NCI-H1417 (cell line): ENCODE measurements at regions not wholly inside any gene's neighbourhood (a gene's known extent, or its start where the extent isn't known, plus 50 kb on each side); places are given as distances from the start of the nearest gene placed in this dataset.
A peak's percentile ranks its signal among the peaks of the same experiment; 100 is the strongest.
"Not testable (repeated sequence)": the region's sequence is repeated elsewhere in the genome, so short reads cannot be mapped to it uniquely, and the experiment has no call there.

Source experiments
- DNase-seq, 3 experiments: peaks; one replicate each; lab custom pipeline; 2025; lab: John Stamatoyannopoulos, UW

DNA sequence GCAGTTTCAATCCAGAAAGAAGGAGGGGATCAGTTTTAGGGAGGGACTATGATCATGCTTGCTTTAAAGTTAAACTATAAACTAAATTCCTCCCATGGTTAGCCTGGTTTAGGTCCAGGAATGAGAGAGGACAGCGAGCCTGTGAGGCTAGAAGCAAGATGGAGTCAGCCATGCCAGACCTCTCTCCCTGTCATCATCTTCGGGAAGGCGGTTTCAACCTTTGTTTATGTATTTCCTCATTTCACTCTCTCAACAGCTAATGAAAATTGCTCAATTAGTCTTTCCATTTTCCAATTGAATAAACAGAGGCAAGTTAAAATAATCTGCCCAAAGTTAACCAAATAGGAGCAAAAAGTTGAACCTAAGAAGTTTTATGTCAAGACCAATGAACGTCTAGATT lies 201.5 kb downstream of the KCNJ2 start:
- no peak for DNase-seq

DNA sequence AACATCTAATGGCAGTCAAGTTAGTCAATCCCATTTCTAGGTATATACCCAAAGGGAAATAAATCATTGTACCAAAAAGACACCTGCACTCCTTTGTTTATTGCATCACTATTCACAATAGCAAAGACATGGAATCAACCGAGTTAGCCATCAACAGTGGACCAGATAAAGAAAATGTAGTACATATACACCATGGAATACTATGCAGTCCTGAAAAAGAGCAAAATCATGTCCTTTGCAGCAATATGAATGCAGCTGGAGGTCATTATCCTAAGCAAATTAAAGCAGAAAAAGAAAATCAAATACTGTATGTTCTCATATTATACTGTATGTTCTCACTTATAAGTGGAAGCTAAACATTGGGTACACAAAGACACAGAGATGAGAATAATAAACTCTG lies 204.0 kb downstream of the KCNJ2 start:
- DNase-seq, result no peak

DNA sequence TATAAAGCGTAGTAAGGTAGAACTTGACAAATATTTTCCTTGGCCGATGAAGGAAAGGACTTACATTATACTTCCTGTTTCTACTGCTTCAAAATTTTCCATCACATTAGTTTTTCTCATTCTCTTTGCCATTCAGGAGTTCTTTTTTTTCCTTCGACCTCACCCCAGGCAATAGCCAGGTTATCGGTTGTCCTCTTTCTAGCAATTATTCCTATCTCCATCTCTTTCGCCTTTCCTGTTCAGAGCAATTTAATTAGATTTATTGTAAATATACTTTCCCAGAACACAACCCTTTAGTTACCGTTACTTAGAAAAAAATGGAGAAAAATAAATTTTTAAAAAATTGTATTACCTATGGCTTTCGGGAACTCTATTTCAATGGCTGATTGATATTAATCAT lies 205.2 kb downstream of the KCNJ2 start:
- DNase-seq, result no peak

DNA sequence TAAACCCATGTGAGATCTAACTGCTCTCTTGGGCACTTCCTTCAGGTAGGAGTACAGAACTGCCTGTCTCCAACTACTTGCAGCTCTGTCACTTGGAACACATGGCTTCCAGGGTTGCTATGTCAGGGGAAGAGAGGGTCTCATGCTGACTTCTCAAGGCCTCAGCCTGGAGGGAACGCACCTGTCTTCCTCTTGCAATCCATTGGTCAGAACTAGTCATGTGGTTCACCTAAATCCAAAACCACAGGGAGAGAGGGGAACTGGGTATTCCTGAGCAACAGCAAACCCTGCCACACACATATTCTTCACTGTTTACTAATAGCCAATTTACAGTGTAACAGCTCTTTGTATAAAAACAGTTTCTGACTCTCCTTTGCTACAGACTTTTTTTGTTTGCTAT lies 206.1 kb downstream of the KCNJ2 start:
- DNase-seq, result peak in 2 of 3 experiments; percentile 19 to 27

DNA sequence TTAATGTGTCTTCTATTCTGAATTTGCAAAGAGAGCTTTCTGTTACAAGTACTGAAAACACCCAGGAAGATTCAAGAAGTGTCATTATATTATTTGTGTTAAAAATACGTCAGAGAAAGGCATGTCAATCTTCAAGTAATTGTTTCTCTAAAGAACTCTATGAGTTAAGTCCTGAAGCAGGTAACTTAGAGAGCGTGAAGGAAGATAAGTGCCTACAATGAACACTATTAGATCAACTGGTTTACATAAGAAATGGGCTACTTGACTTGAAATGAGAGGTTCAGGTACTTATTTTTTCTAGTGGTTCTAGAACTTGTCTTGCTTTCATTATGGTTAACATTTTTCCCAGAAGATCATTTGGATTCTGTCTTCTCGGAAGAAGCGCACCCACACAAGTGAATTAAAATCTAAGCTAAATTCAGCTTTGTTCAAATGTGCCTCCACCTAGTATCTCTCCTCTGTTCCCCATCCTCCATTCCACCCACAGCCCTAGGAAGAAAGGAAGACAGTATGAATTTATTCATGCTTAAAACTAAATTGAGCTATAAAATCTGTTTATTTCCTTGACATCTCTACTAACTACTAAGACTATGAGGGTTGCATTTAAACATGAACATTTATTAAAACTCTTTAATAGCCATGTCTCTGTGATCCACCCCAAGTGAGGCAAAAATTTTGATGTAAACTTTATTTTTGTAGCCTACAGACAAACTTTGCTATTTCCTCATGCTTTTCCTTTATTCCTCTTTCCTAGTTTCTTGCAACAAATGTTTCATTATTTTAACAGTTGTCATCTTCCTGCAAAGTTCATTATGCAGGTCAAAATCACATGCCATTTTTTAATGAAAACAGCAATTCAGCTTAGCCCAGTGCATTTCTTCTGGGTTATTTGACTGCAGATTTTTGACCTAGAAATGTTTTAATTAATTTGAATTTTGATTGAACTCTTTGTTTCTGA lies 206.8 kb downstream of the KCNJ2 start:
- DNase-seq, result peak in 1 of 3 experiments; percentile 9

DNA sequence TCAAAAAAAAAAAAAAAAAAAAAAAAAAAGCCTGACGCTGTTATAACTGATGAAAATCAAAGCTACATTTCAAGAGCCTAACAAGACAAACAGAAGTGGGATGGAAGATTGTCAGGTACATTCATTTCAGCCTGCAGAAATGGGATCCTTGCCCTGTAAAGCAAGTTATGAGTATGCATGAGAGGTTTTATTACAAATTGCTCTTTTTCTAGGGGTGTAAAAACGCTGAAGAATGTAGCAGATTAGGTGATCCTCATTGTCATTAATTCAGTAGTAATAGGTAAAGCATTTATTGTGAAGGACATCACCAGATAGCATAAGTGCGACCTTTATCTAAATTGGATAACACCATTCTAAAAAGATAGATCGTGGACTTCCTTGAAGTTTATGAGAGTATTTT lies 208.3 kb downstream of the KCNJ2 start:
- no peak for DNase-seq

DNA sequence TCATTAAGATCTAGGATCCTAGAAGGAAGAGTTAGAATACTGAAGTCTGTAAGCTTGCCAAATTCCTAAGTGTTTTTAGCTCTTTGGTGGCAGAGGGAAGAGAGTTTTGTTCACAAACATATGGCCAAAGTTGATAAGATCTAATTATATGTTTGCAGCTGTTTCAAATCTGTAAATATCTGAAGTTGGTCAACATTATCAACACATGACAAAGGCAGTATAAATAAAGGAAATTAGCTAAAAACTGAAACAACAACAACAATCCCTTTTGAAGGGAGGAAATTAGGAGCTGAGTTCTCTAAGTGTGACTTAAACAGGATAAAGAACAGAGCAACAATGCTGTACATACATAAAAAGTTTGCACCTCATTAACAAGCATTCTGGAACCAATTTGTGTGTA lies 208.7 kb downstream of the KCNJ2 start:
- DNase-seq, result no peak

DNA sequence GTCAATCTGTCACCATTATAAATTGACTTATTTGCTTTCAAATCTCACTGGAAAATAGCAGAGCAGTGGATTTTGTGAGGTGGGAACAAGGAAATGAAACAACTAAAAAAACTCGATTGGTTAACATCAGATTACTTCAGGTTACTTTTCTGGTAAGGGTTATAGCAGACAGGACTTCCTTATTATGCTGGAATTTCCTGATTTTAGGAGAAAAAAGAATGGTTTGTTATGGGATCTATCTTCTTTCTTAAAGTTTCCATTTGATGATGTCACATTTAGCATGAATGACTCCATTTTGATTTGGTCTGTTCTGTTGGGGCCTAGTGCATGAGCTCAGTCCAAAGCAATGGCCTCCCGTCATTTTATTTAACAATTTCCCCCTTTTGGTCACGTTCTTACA lies 210.6 kb downstream of the KCNJ2 start:
- DNase-seq, result no peak

DNA sequence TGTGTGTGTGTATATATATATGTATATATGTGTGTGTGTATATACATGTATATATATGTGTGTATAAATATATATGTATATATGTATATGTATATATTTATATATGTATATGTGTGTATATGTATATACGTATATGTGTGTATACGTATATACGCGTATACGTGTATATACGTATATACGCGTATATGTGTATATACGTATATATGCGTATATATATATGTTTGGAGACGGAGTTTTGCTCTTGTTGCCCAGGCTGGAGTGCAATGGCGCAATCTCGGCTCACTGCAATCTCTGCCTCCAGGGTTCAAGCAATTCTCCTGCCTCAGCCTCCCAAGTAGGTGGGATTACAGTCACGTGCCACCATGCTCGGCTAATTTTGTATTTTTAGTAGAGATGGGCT lies 212.6 kb downstream of the KCNJ2 start:
- not testable (repeated sequence) for DNase-seq

DNA sequence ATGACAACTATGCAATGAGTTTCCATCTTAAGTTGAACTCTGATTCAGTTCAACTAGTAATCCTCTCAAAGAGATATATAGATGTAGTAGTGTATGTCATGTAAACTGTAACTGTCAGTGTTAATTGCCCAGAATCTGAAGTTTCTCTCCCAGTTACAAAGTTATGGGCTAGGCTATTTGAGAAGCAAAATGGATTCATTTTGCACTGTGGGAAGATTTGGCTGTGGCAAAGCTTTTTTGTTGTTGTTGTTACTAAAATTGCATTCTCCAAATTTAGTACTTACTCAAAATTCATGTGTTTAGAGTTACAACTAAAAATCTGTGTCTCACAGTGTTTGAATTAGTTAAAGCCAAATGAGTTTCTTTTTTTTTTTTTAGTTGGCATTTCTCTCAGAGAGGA lies 219.0 kb downstream of the KCNJ2 start:
- no peak for DNase-seq

DNA sequence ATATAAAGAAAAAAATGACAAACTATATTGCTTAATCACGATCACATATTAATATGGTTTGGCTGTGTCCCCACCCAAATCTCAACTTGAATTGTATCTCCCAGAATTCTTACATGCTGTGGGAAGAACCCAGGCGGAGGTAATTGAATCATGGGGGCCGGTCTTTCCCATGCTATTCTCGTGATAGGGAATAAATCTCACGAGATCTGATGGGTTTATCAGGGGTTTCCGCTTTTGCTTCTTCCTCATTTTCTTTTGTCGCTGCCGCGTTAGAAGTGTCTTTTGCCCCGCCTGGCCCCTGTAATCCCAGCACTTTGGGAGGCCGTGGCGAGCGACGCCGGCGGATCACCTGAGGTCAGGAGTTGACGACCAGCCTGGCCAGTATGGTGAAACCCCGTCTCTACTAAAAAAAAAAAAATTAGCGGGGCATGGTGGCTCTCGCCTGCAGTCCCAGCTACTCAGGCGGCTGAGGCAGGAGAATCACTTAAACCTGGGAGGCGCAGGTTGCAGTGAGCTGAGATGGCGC lies 220.0 kb downstream of the KCNJ2 start:
- DNase-seq, result not testable (repeated sequence)

DNA sequence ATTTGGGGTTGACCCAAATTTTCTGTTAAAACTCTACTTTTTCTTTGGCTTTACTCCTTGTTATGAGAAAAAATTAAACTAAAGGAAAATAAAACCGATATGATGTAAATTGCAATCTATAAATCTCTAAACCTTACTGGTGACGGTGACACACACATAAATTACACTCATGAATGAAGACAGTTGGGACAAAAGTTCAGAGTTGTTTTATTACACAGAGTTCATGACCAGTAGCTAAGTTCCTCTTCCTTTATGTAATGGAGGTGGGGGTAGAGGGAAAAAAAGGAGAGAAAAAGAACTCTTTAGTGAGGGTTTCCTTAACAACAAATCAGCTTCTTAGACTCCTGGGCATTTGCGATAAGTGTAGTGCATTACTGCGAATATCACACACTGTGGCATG lies 220.7 kb downstream of the KCNJ2 start:
- no peak for DNase-seq

DNA sequence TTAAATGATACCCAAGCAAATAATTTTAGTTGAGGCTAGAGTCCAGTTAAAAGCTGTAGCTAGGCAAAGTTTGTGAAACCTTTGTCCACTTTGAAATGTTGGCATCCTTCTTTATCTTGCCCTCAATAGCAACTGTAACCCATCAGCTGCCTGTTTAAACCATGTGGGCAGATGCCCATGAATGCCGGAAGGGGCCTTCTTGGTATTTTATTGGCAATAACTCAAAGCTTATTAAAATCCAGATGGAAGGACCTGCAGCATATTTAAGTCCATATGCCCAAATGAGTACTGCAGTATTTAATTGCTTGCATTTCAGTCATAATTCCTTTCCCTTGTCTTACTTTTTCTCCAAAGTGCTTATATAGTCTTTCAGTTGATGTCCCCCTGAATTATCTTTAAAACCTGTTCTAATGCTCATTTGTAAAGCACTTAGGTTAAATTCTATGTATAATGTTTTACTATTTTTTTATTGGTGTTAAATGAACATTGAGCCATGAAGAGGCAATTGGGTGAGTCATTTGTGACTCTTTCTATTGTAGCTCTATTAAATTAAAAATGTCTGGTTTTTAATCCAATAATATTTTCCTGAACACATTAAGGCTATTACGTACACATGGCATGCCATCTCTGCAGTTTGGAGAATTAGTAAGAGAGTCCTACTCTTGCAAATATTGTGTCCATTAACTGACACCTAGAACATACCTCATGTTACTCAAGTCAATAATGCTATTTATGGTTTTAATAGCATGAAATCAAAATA lies 225.3 kb downstream of the KCNJ2 start:
- no peak for DNase-seq

DNA sequence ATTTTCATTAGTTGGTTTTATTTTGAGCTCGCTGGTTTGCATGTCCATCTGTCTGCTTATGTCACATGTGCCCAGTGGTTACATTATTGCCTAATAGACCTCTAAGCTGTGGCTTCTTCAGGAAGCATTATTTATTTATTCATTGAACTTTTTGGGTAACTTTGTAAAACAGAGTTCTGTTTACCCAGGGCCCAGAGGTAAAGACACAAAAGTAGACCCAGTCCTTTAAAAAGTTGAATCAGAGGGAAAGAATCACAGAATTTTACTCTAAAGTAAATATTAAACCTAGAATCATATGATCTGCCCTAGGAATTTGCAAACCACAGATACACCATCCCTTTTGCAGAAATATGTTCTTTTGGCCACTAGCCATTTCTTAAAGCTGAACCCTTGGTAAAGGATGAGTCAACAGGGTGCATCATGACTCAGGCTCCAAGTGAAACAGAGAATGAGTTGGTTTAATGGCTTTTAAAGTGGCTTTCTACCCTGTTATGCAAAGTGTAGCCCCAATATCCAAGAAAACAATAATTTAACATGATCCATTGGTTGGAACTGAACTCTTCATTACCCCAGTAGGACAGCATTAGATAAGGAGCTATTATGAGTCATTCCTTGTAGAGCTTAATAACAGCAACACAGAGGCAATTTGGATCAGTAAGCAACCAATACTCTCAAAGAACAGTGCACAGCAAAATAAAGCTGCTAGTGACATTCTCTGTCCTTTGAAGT lies 236.3 kb downstream of the KCNJ2 start:
- DNase-seq, result peak in 1 of 3 experiments; percentile 5

DNA sequence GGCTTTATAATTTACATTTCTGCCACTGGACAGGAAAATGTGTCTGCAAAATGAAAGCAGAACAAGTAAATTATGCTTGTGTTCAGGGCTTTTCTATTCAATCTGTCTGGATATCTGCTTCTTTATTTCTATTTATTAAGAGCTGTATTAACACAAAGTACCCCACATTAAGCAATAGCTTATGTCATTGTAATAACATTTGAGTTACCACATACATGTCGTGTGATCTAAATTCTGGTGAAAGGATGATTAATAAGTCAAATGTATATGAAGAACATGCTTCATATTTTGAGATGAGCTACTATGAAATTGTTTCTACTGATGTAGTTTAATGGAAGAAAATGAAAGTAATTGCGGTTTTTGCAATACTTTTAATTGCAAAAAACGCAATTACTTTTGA lies 238.2 kb downstream of the KCNJ2 start:
- no peak for DNase-seq

DNA sequence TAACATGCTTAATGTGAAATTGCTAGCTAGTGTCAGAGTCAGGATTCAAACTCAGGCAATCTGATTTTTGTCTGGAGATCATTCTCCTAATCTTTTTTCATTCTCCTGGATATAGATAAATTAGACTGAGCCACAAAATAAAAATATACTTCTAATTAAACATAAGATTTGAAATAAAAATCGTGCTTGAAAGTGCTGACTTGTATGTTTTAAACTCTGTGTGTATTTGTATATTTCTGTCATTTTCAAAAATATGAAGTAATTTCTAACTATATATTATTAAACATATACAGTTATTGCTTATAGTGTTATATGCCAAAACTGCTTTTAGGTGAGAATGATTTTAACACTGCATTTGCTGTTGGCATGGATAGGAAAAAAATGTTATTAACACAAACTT lies 239.4 kb downstream of the KCNJ2 start:
- no peak for DNase-seq

DNA sequence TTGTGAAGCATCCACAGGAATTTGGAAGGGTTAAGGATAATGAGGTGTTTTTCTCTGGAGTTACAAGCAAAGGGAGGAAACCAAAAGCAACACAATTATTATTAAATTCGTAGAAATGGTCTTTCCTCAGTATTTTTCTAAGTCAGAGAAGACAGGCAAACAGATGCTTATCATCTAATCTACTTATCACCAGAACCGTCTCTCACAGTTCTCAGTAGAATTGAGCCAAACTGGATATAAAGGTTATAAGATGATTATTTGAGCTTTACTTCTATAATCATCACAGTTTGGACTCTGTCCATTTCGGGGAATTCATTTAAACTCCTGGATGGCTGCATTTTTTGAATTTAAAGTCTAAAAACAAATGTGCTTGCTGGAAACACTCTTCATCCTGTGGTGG lies 245.0 kb downstream of the KCNJ2 start:
- DNase-seq, result no peak

DNA sequence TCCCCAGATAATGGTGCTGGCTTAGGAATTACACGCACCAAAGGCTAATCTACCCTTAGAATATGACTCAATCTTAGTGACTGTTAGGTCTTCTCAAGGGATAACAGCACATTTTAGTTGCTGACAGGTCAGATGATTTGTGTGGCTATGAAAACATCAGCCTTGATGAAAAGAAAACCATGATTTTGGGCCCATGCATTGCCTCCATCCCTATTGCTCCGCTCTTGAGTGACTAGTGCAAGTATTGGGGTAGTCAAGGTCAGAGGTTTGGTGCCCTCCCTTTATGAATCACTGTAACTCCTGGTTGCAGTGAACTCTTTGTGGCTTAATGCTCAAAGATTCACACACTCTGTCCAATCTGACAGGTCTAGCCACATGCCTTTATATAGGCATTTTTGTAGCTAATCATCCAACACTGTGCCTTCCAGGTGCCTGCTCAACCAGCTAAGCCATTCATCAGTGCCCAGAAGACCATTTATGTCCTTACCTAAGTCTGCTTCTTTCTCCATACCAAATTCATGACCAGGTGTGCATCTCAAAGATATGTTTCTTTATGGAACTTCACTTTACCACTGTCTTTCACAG lies 251.6 kb downstream of the KCNJ2 start:
- no peak for DNase-seq

DNA sequence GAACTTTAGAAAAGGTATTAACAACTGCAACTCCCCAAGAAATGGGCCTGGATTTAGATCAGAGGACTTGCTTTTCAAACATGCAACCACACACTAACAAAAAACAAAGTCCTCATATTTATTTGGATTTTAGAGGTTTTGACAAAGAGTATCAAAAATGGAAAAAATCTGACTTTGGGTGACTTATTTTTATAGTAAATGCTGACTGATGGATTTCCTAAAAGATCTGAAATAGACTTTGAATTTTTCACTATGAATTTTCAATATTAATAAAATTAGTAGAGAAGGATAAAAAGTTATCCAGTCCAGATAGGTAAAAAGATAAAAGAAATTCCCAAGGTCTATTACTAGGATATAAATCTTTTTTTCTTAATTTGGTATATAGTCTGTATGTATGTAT lies 253.5 kb downstream of the KCNJ2 start:
- no peak for DNase-seq

DNA sequence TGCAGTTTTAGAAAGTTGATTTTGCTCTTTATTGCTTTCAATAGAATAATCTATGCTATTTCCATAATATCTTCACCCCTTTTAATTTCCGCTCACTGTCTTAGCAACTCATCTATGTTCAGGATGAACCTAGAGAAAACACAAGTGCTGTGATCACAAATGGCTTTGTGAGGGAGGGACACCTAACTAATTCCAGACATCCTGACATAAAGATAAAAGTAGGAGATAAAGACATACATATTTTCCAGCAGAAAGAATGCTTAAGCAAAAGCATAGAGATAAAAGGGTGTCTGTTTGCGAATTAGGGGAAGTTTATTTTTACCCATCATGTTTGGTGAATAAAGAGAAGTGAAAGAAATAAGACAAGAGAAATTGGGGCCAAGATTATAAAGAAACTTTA lies 254.2 kb downstream of the KCNJ2 start:
- DNase-seq, result no peak

DNA sequence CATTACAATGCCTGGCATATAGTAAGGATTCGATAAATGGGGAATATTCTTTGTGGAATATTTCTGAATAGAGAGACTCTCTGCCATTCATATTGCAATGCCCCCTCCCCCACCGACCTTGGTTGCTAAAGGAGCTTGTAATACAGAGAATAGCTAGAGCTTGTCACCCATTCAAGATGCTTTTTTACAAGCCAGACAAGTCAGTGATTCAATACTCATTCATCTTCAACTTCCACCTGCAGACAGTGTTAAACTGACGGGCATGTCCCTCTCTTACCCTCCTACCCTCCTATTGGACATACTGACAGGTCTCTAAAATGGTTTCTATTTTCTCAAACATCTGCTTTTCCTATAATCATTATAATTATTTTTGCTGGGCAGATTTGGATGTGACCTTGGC lies 257.4 kb downstream of the KCNJ2 start:
- no peak for DNase-seq
